ENCODE measurements at regions not wholly inside any gene's neighbourhood (a gene's known extent, or its start where the extent isn't known, plus 50 kb on each side); places are given as distances from the start of the nearest gene placed in this dataset.

GRCh38 chr10:112091703-112092102 is 91.9 kb downstream of the GPAM start (continued):
- TF ChIP-seq ZNF146 (tag by site-specific recombination; IDR thresholded peaks at IDR 0.05) (no peak), ZNF292 (tag by site-specific recombination; IDR thresholded peaks at IDR 0.05; ENCODE audit: borderline replicate concordance, low read depth) (no peak), ZNF174 (tag by site-specific recombination; IDR thresholded peaks at IDR 0.05) (no peak), ZNF76 (tag by site-specific recombination; IDR thresholded peaks at IDR 0.05; ENCODE audit: borderline replicate concordance, low read depth) (no peak), ZNF571 (tag by site-specific recombination; IDR thresholded peaks at IDR 0.05) (no peak), TCF7L2 (IDR thresholded peaks at IDR 0.05; ENCODE audit: borderline replicate concordance, low read depth, low read length) (no peak), ZNF112 (tag by site-specific recombination; IDR thresholded peaks at IDR 0.05) (no peak), FEZF1 (tag by site-specific recombination; IDR thresholded peaks at IDR 0.05) (no peak)

- Histone ChIP-seq H3K9me3 (ENCODE audit: control insufficient read depth, insufficient read depth, low read depth, low read length) (no peaks in the 10 kb centered on the region), H3K36me3 (ENCODE audit: control insufficient read depth in 2 of 2, insufficient read depth in 1 of 2, low read length in 2 of 2) (no peaks in the 10 kb centered on the region), H3K4me1 (ENCODE audit: control insufficient read depth, insufficient read depth, low read length) (no peaks in the 10 kb centered on the region), H3K4me3 (ENCODE audit: low read depth, low read length) (no peak overlapping the region), H3K27ac (ENCODE audit: extremely low read depth, low read depth, low read length) (no peak overlapping the region)
- ChIA-PET POLR2A (no interaction called here), CTCF (interaction anchor here (0.5 kb wide), 1 partner anchor 589 kb away, joined by 6 read pairs; no protein-coding TSS in a partner anchor)
- peak; percentile 73; the same call in 1 of the 2 replicates for TF ChIP-seq HOXD13 (CRISPR knock-in tag; IDR thresholded peaks at IDR 0.05; ENCODE audit: borderline replicate concordance)
- peak; percentile 75 for TF ChIP-seq HIC1 (tag by site-specific recombination; IDR thresholded peaks at IDR 0.05)
- no peak for TF ChIP-seq ZBTB49 (tag by site-specific recombination; IDR thresholded peaks at IDR 0.05; ENCODE audit: low read depth)
Observed at GRCh38 chr10:112092519-112092918, 91.0 kb downstream of the GPAM start.

GRCh38 chr10:112094984-112095383 is 88.6 kb downstream of the GPAM start:
- no peak overlapping the region for H3K27ac ChIP-seq (ENCODE audit: extremely low read depth, low read depth, low read length)
- no peaks in the 10 kb centered on the region for H3K36me3 ChIP-seq (ENCODE audit: control insufficient read depth in 2 of 2, insufficient read depth in 1 of 2, low read length in 2 of 2)
- no peak overlapping the region for H3K4me3 ChIP-seq (ENCODE audit: low read depth, low read length)
- TF ChIP-seq ZNF621 (tag by site-specific recombination; IDR thresholded peaks at IDR 0.05) (no peak), MEIS1 (CRISPR knock-in tag; IDR thresholded peaks at IDR 0.05; ENCODE audit: borderline replicate concordance) (no peak), ZNF561 (tag by site-specific recombination; IDR thresholded peaks at IDR 0.05; ENCODE audit: borderline replicate concordance) (no peak), ATF2 (tag by site-specific recombination; IDR thresholded peaks at IDR 0.05; ENCODE audit: low read depth) (peak; percentile 72), ZNF2 (tag by site-specific recombination; IDR thresholded peaks at IDR 0.05) (no peak), ZNF266 (tag by site-specific recombination; IDR thresholded peaks at IDR 0.05; ENCODE audit: low read depth) (no peak), ZNF76 (tag by site-specific recombination; IDR thresholded peaks at IDR 0.05; ENCODE audit: borderline replicate concordance, low read depth) (no peak)
- H3K4me1 ChIP-seq (ENCODE audit: control insufficient read depth, insufficient read depth, low read length): no peaks in the 10 kb centered on the region
- POLR2A ChIA-PET: no interaction called here
- no peaks in the 10 kb centered on the region for H3K9me3 ChIP-seq (ENCODE audit: control insufficient read depth, insufficient read depth, low read depth, low read length)
- CTCF ChIA-PET: interaction anchor here (1.4 kb wide), 1 partner anchor 42 kb away, joined by 4 read pairs; no protein-coding TSS in a partner anchor

Measured in HEK293 (cell line).